ENCODE measurements at regions not wholly inside any gene's neighbourhood (a gene's known extent, or its start where the extent isn't known, plus 50 kb on each side); places are given as distances from the start of the nearest gene placed in this dataset.

- no peak overlapping the region for H3K4me3 ChIP-seq (ENCODE audit: low read length)
- no peaks in the 10 kb centered on the region for H3K27me3 ChIP-seq (ENCODE audit: control insufficient read depth, insufficient read depth, low read length)
- H3K4me1 ChIP-seq (ENCODE audit: control insufficient read depth, insufficient read depth, low read length) = no peaks in the 10 kb centered on the region
- no peak overlapping the region for H3K27ac ChIP-seq (ENCODE audit: low read length)
- DNase-seq = no peak
- no peaks in the 10 kb centered on the region for H3K9me3 ChIP-seq (ENCODE audit: control insufficient read depth, low read depth, low read length)
- H3K36me3 ChIP-seq (ENCODE audit: control insufficient read depth, insufficient read depth, low read length) = no peaks in the 10 kb centered on the region
- 56% methylated on average over 2 of the region's 2 CpGs for WGBS (ENCODE audit: insufficient coverage, low lambda C conversion rate)
These were observed 363.7 kb downstream of the BMPER start for GRCh38 chr7:34269084-34269483.

- H3K4me3 ChIP-seq (ENCODE audit: low read length) = no peak overlapping the region
- H3K27me3 ChIP-seq (ENCODE audit: control insufficient read depth, insufficient read depth, low read length) = no peaks in the 10 kb centered on the region
- H3K27ac ChIP-seq (ENCODE audit: low read length) = no peak overlapping the region
- no peaks in the 10 kb centered on the region for H3K36me3 ChIP-seq (ENCODE audit: control insufficient read depth, insufficient read depth, low read length)
- no peaks in the 10 kb centered on the region for H3K9me3 ChIP-seq (ENCODE audit: control insufficient read depth, low read depth, low read length)
- no peaks in the 10 kb centered on the region for H3K4me1 ChIP-seq (ENCODE audit: control insufficient read depth, insufficient read depth, low read length)
- no peak for DNase-seq
These were observed 370.3 kb downstream of the BMPER start for GRCh38 chr7:34275624-34276023.

GRCh38 chr7:34277016-34277802, 371.9 kb downstream of the BMPER start:
- WGBS (ENCODE audit: insufficient coverage, low lambda C conversion rate) = 89% methylated on average over 5 of the region's 7 CpGs
- Histone ChIP-seq H3K27ac (ENCODE audit: low read length) (no peak overlapping the region), H3K4me3 (ENCODE audit: low read length) (no peak overlapping the region)

GRCh38 chr7:34277803-34278199, 372.5 kb downstream of the BMPER start:
- Histone ChIP-seq H3K4me3 (ENCODE audit: low read length) (no peak overlapping the region), H3K27ac (ENCODE audit: low read length) (no peak overlapping the region), H3K4me1 (ENCODE audit: control insufficient read depth, insufficient read depth, low read length) (no peaks in the 10 kb centered on the region), H3K9me3 (ENCODE audit: control insufficient read depth, low read depth, low read length) (no peaks in the 10 kb centered on the region), H3K36me3 (ENCODE audit: control insufficient read depth, insufficient read depth, low read length) (no peaks in the 10 kb centered on the region), H3K27me3 (ENCODE audit: control insufficient read depth, insufficient read depth, low read length) (no peaks in the 10 kb centered on the region)
- DNase-seq = no peak
- WGBS (ENCODE audit: insufficient coverage, low lambda C conversion rate) = 70% methylated on average over 2 of the region's 4 CpGs

More at GRCh38 chr7:34277016-34277802, 371.9 kb downstream of the BMPER start:
- Histone ChIP-seq H3K27me3 (ENCODE audit: control insufficient read depth, insufficient read depth, low read length) (no peaks in the 10 kb centered on the region), H3K4me1 (ENCODE audit: control insufficient read depth, insufficient read depth, low read length) (no peaks in the 10 kb centered on the region), H3K9me3 (ENCODE audit: control insufficient read depth, low read depth, low read length) (no peaks in the 10 kb centered on the region), H3K36me3 (ENCODE audit: control insufficient read depth, insufficient read depth, low read length) (no peaks in the 10 kb centered on the region)
- DNase-seq = no peak

GRCh38 chr7:34281260-34281659, 375.9 kb downstream of the BMPER start:
- H3K27ac ChIP-seq (ENCODE audit: low read length) = no peak overlapping the region
- DNase-seq = no peak
- H3K36me3 ChIP-seq (ENCODE audit: control insufficient read depth, insufficient read depth, low read length) = no peaks in the 10 kb centered on the region
- H3K27me3 ChIP-seq (ENCODE audit: control insufficient read depth, insufficient read depth, low read length) = no peaks in the 10 kb centered on the region
- no peak overlapping the region for H3K4me3 ChIP-seq (ENCODE audit: low read length)
- H3K4me1 ChIP-seq (ENCODE audit: control insufficient read depth, insufficient read depth, low read length) = no peaks in the 10 kb centered on the region
- no CpG with 5 or more reads among the region's 1 CpG for WGBS (ENCODE audit: insufficient coverage, low lambda C conversion rate)
- no peaks in the 10 kb centered on the region for H3K9me3 ChIP-seq (ENCODE audit: control insufficient read depth, low read depth, low read length)

- no peaks in the 10 kb centered on the region for H3K27me3 ChIP-seq (ENCODE audit: control insufficient read depth, insufficient read depth, low read length)
- H3K27ac ChIP-seq (ENCODE audit: low read length) = no peak overlapping the region
- H3K4me3 ChIP-seq (ENCODE audit: low read length) = no peak overlapping the region
- WGBS (ENCODE audit: insufficient coverage, low lambda C conversion rate) = no CpG with 5 or more reads among the region's 1 CpG
- H3K9me3 ChIP-seq (ENCODE audit: control insufficient read depth, low read depth, low read length) = no peaks in the 10 kb centered on the region
- DNase-seq = no peak
- H3K36me3 ChIP-seq (ENCODE audit: control insufficient read depth, insufficient read depth, low read length) = no peaks in the 10 kb centered on the region
- H3K4me1 ChIP-seq (ENCODE audit: control insufficient read depth, insufficient read depth, low read length) = no peaks in the 10 kb centered on the region
These were observed 375.7 kb upstream of the NPSR1 start for GRCh38 chr7:34282271-34282670.

- Histone ChIP-seq H3K9me3 (ENCODE audit: control insufficient read depth, low read depth, low read length) (no peaks in the 10 kb centered on the region), H3K27ac (ENCODE audit: low read length) (no peak overlapping the region), H3K36me3 (ENCODE audit: control insufficient read depth, insufficient read depth, low read length) (no peaks in the 10 kb centered on the region), H3K4me1 (ENCODE audit: control insufficient read depth, insufficient read depth, low read length) (no peaks in the 10 kb centered on the region), H3K27me3 (ENCODE audit: control insufficient read depth, insufficient read depth, low read length) (no peaks in the 10 kb centered on the region), H3K4me3 (ENCODE audit: low read length) (no peak overlapping the region)
- no peak for DNase-seq
- 80% methylated on average over 1 of the region's 1 CpG for WGBS (ENCODE audit: insufficient coverage, low lambda C conversion rate)
These were observed 361.4 kb upstream of the NPSR1 start for GRCh38 chr7:34296663-34297062.

GRCh38 chr7:34298492-34299013, 359.5 kb upstream of the NPSR1 start:
- Histone ChIP-seq H3K4me3 (ENCODE audit: low read length) (no peak overlapping the region), H3K9me3 (ENCODE audit: control insufficient read depth, low read depth, low read length) (no peaks in the 10 kb centered on the region), H3K36me3 (ENCODE audit: control insufficient read depth, insufficient read depth, low read length) (no peaks in the 10 kb centered on the region), H3K4me1 (ENCODE audit: control insufficient read depth, insufficient read depth, low read length) (no peaks in the 10 kb centered on the region), H3K27ac (ENCODE audit: low read length) (no peak overlapping the region), H3K27me3 (ENCODE audit: control insufficient read depth, insufficient read depth, low read length) (no peaks in the 10 kb centered on the region)
- no CpG with 5 or more reads among the region's 4 CpGs for WGBS (ENCODE audit: insufficient coverage, low lambda C conversion rate)
- no peak for DNase-seq

GRCh38 chr7:34299066-34299465, 359.0 kb upstream of the NPSR1 start:
- Histone ChIP-seq H3K4me1 (ENCODE audit: control insufficient read depth, insufficient read depth, low read length) (no peaks in the 10 kb centered on the region), H3K4me3 (ENCODE audit: low read length) (no peak overlapping the region), H3K27me3 (ENCODE audit: control insufficient read depth, insufficient read depth, low read length) (no peaks in the 10 kb centered on the region), H3K27ac (ENCODE audit: low read length) (no peak overlapping the region), H3K9me3 (ENCODE audit: control insufficient read depth, low read depth, low read length) (no peaks in the 10 kb centered on the region), H3K36me3 (ENCODE audit: control insufficient read depth, insufficient read depth, low read length) (no peaks in the 10 kb centered on the region)
- 100% methylated on average over 1 of the region's 4 CpGs for WGBS (ENCODE audit: insufficient coverage, low lambda C conversion rate)
- DNase-seq = no peak

GRCh38 chr7:34307540-34307939, 350.5 kb upstream of the NPSR1 start:
- Histone ChIP-seq H3K4me3 (ENCODE audit: low read length) (no peak overlapping the region), H3K27ac (ENCODE audit: low read length) (no peak overlapping the region)

GRCh38 chr7:34308595-34308994, 349.4 kb upstream of the NPSR1 start:
- WGBS (ENCODE audit: insufficient coverage, low lambda C conversion rate) = 83% methylated on average over 1 of the region's 8 CpGs
- Histone ChIP-seq H3K27me3 (ENCODE audit: control insufficient read depth, insufficient read depth, low read length) (no peaks in the 10 kb centered on the region), H3K4me1 (ENCODE audit: control insufficient read depth, insufficient read depth, low read length) (no peaks in the 10 kb centered on the region), H3K9me3 (ENCODE audit: control insufficient read depth, low read depth, low read length) (no peaks in the 10 kb centered on the region), H3K27ac (ENCODE audit: low read length) (no peak overlapping the region), H3K4me3 (ENCODE audit: low read length) (no peak overlapping the region), H3K36me3 (ENCODE audit: control insufficient read depth, insufficient read depth, low read length) (no peaks in the 10 kb centered on the region)
- DNase-seq = no peak

More at GRCh38 chr7:34307540-34307939, 350.5 kb upstream of the NPSR1 start:
- WGBS (ENCODE audit: insufficient coverage, low lambda C conversion rate) = 100% methylated on average over 1 of the region's 1 CpG
- DNase-seq = no peak
- Histone ChIP-seq H3K4me1 (ENCODE audit: control insufficient read depth, insufficient read depth, low read length) (no peaks in the 10 kb centered on the region), H3K36me3 (ENCODE audit: control insufficient read depth, insufficient read depth, low read length) (no peaks in the 10 kb centered on the region), H3K27me3 (ENCODE audit: control insufficient read depth, insufficient read depth, low read length) (no peaks in the 10 kb centered on the region), H3K9me3 (ENCODE audit: control insufficient read depth, low read depth, low read length) (no peaks in the 10 kb centered on the region)
